Small intestine (tissue), 7 donors: ENCODE measurements at regions not wholly inside any gene's neighbourhood (a gene's known extent, or its start where the extent isn't known, plus 50 kb on each side); places are given as distances from the start of the nearest gene placed in this dataset.

Experiments used
- DNase-seq, 2 donors: peaks; one replicate each; pipeline versions ENCODE4 v3.0.0 to v3.0.0-alpha.2; 2013
- FAIRE-seq: peaks from 2 replicates; lab custom pipeline; 2012; peaks lifted over from hg19 to GRCh38; lab: Jason Lieb, UNC
- H3K27ac ChIP-seq, 3 donors: one replicate each; pipeline ENCODE4 v1.5.1; 2013; ENCODE audit warnings: low read length in 2 of 3, mild to moderate bottlenecking in 2 of 3, control low read depth in 1 of 3, inconsistent platforms in 1 of 3, low read depth in 1 of 3, moderate library complexity in 1 of 3
- H3K27me3 ChIP-seq, 3 donors: one replicate each; pipeline ENCODE4 v1.6.1; 2013; ENCODE audit warnings: low read length in 3 of 3, inconsistent platforms in 1 of 3; ENCODE audit not compliant: control insufficient read depth in 3 of 3, insufficient read depth in 3 of 3
- H3K36me3 ChIP-seq, 3 donors: one replicate each; pipeline ENCODE4 v1.6.1; 2013; ENCODE audit warnings: low read length in 3 of 3, inconsistent platforms in 1 of 3, low read depth in 1 of 3, mild to moderate bottlenecking in 1 of 3, moderate library complexity in 1 of 3; ENCODE audit not compliant: control insufficient read depth in 3 of 3, insufficient read depth in 2 of 3
- H3K4me1 ChIP-seq, 3 donors: one replicate each; pipeline ENCODE4 v1.6.1; 2013; ENCODE audit warnings: low read length in 2 of 3, inconsistent platforms in 1 of 3, low read depth in 1 of 3, mild to moderate bottlenecking in 1 of 3, moderate library complexity in 1 of 3; ENCODE audit not compliant: control insufficient read depth in 3 of 3, insufficient read depth in 2 of 3
- H3K4me3 ChIP-seq, 3 donors: one replicate each; pipeline ENCODE4 v1.5.1; 2013; ENCODE audit warnings: low read length in 3 of 3, control low read depth in 1 of 3, inconsistent platforms in 1 of 3, low read depth in 1 of 3, mild to moderate bottlenecking in 1 of 3, moderate library complexity in 1 of 3
- H3K9me3 ChIP-seq, 2 donors: one replicate each; pipeline ENCODE4 v1.6.1; 2013; ENCODE audit warnings: low read depth in 1 of 2, low read length in 1 of 2; ENCODE audit not compliant: control insufficient read depth in 2 of 2, insufficient read depth in 1 of 2
- WGBS, 3 donors: extraction: QIAGEN DNeasy Blood & Tissue Kit; methylation state at CpG; one replicate each; pipeline ENCODE4 v1.1.7; 2013; 5-methylcytosine and 5-hydroxymethylcytosine counted together
- donor health status: healthy with polysubstance abuse.
- donor health status: control.
- donor health status: control.
- donor health status: Bipolar disorder and iron deficiency.
- donor health status: healthy.

DNA sequence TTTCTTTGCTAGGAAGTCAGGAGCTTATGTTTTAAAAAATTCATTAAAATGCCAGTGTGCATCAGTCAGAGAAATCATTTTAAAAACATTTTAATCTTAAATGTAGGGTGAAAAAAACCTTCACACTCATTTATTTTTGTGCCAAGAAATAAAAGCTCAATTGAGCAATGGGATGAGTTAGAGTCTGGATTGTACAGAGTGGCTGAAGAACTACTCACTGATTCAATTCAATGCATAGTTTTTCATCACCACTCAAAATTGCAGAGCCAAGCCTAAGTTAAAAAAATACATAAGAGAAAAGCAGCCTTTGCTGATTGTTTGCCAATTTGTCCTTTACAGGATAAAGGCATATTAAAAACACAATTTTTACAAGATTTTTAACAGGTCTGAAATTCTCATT lies 168.2 kb upstream of the DMRTA1 start:
- DNase-seq = no peak
- Histone ChIP-seq H3K9me3 (no peaks in the 10 kb centered on the region), H3K4me3 (no peak overlapping the region), H3K36me3 (no peaks in the 10 kb centered on the region), H3K27me3 (peaks cover 0 to 1% (median 0%) of the 10 kb centered on the region in 3 donors), H3K4me1 (no peaks in the 10 kb centered on the region), H3K27ac (no peak overlapping the region)
- FAIRE-seq = no peak

DNA sequence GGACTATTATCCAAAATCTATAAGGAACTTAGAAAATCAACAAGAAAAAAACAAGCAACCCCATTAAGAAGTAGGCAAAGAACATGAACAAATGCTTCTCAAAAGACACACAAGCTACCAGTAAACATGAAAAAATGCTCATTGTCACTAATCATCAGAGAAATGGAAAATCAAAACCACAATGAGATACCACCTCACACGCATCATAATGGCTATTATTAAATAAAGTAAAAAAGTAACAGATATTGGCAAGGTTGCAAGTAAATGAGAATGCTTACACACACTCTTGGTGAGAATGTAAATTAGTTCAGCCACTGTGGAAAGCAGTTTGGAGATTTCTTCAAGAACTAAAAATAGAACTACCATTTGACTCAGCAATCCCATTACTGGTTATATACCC lies 167.0 kb upstream of the DMRTA1 start:
- peaks cover 0 to 1% (median 0%) of the 10 kb centered on the region in 3 donors for H3K27me3 ChIP-seq
- no peaks in the 10 kb centered on the region for H3K4me1 ChIP-seq
- no peak overlapping the region for H3K27ac ChIP-seq
- H3K9me3 ChIP-seq = no peaks in the 10 kb centered on the region
- FAIRE-seq = no peak
- no peak overlapping the region for H3K4me3 ChIP-seq
- DNase-seq = no peak
- WGBS, 3 donors = 79 to 89% (median 82%) methylated on average over 1 of the region's 1 CpG
- H3K36me3 ChIP-seq = no peaks in the 10 kb centered on the region

DNA sequence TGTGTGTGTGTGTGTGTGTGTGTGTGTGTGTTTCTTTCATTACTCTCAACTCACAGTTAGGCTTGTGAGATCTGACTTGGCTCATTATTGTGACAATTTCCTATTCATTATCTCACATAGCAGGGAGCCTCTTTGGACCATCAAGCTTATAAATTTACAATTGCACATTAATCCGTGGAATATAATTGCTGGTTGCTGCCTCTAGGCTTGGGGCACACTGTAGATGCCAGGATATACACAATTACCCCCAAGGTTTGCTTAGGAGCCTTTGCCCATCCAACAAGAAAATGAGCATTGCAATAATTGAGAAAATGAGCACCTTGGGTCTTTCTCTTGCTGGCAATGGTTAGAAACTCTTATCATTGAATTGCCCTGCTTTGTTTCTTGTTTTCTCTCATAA lies 161.6 kb upstream of the DMRTA1 start:
- FAIRE-seq = no peak
- H3K36me3 ChIP-seq = no peaks in the 10 kb centered on the region
- 46 to 64% (median 50%) methylated on average over 1 of the region's 1 CpG for WGBS, 3 donors

DNA sequence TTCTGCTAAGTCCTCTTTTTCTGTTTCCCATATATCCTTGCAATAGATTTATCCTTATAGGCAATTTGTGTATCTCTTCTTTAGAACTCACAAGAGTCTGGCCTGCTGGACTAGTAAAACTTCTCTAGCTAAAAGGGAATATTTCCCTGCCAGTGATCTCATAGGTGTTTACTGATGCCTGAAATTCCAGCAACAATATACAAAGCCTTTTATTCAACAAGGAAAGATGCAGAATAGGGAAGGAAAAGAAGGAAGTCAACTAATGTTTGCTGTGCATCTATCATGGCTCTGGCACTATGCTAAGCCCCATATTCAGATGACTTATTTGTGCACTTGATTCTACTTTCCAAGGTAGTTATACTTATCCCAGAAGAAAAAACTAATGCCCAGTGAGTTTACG lies 160.0 kb upstream of the DMRTA1 start:
- WGBS, 3 donors = 90 to 100% (median 94%) methylated on average over 1 of the region's 1 CpG
- Histone ChIP-seq H3K4me3 (no peak overlapping the region), H3K4me1 (no peaks in the 10 kb centered on the region), H3K27me3 (no peaks in the 10 kb centered on the region), H3K9me3 (no peaks in the 10 kb centered on the region), H3K36me3 (no peaks in the 10 kb centered on the region), H3K27ac (no peak overlapping the region)
- FAIRE-seq = no peak
- no peak for DNase-seq

More for the DNA sequence above, 161.6 kb upstream of the DMRTA1 start:
- DNase-seq = no peak
- Histone ChIP-seq H3K27me3 (no peaks in the 10 kb centered on the region), H3K4me3 (no peak overlapping the region), H3K9me3 (no peaks in the 10 kb centered on the region), H3K4me1 (no peaks in the 10 kb centered on the region), H3K27ac (no peak overlapping the region)

DNA sequence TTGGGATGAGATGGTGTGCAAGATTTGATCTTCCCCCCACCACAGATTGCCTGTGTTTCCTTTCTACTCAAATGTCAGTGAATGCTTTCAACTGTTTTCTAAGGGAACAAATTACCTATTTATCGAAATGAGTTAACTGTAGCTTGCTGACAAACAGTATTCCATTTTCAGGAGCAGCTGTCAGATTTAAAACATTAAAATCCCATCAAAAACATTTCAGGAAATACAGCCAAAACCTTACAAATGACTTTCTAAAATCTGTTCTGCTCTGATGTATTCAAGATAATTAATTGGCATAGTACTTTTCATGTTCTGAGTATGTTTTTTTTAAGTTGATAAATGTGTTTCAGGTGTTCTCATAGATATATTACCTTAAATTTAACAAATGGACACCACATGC lies 158.0 kb upstream of the DMRTA1 start:
- DNase-seq (no peak), FAIRE-seq (no peak)
- Histone ChIP-seq H3K4me1 (no peaks in the 10 kb centered on the region), H3K36me3 (no peaks in the 10 kb centered on the region), H3K4me3 (no peak overlapping the region), H3K9me3 (no peaks in the 10 kb centered on the region), H3K27me3 (no peaks in the 10 kb centered on the region), H3K27ac (no peak overlapping the region)
- 71 to 76% (median 72%) methylated on average over 1 of the region's 1 CpG for WGBS, 3 donors

DNA sequence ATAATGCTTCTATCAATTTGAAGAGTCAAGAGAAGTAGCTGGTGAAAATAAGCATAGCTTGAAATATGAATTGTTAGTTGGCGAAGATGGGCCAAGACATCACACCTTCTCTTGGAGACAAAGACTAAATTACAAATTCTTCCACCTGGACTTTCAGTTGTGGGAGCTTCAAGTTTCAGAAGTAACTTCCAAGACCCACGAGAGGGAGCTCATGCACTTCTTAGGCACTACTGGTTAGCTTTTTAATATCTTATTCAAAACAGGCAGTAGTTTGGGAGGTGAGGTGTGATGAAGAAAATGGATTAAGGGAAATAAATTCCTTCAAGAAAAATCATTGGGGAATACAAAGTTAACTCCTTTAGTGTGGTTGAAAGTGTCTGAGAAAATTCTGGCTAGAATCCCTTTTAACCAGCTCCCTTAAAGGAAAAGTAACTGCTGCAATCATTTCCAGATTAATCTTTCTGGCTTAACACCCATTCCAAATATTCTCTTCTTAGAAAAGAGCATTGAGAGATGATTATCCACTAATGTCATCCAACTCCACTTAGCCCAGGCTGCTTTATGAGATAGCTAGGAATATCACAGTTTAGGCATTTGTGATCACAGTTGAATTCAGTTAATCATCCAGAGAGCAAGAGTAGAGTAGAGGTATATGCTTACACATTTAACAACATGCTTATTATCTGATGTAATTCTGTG lies 139.5 kb upstream of the DMRTA1 start:
- 28 to 35% (median 33%) methylated on average over 2 of the region's 2 CpGs for WGBS, 3 donors
- DNase-seq (peak; percentile 10 to 25), FAIRE-seq (no peak)
- Histone ChIP-seq H3K27ac (no peak overlapping the region), H3K36me3 (no peaks in the 10 kb centered on the region), H3K4me3 (no peak overlapping the region), H3K9me3 (no peaks in the 10 kb centered on the region), H3K27me3 (peaks cover 0 to 1% (median 0%) of the 10 kb centered on the region in 3 donors), H3K4me1 (no peaks in the 10 kb centered on the region)

DNA sequence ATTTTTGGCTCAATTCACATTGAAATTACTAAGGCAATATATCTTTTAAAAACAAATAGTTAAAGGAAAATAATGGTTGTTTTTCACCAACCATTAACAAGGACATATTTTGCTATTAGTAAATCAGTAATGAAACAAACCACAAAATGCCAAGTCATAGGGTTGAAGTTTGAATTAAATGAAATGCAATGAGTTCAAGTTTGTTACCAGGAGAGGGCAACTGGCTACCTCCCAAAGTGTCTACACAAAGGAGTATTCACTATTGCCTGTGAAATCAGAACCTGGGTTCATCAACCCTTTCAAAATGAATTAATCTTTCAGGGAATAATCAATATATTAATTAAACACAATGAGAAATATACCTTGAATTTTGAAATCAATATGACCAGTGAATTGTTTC lies 138.4 kb upstream of the DMRTA1 start:
- Histone ChIP-seq H3K36me3 (no peaks in the 10 kb centered on the region), H3K27me3 (no peaks in the 10 kb centered on the region), H3K4me1 (no peaks in the 10 kb centered on the region), H3K9me3 (no peaks in the 10 kb centered on the region), H3K4me3 (no peak overlapping the region), H3K27ac (no peak overlapping the region)
- no peak for FAIRE-seq
- no peak for DNase-seq

DNA sequence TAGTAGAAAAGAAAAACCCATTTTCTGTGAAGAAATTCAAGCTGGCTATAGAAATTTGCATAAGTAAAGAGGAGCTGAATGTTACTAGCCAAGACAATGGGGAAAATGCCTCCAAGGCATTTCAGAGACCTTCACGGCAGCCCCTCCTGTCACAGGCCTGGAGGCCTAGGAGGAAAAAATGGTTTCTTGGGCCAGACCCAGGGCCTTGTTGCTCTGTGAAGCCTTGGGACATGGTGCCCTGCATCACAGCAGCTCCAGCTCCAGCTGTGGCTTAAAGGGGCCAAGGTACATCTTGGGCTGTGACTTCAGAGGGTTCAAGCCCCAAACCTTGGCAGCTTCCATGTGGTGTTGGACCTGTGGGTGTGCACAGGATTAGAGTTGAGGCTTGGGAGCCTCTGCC lies 130.0 kb upstream of the DMRTA1 start:
- Histone ChIP-seq H3K4me1 (no peaks in the 10 kb centered on the region), H3K9me3 (peaks cover 0 to 13% of the 10 kb centered on the region in 2 donors), H3K36me3 (no peaks in the 10 kb centered on the region), H3K4me3 (no peak overlapping the region), H3K27me3 (no peaks in the 10 kb centered on the region), H3K27ac (no peak overlapping the region)
- DNase-seq (no peak), FAIRE-seq (no peak)
- 80 to 89% (median 86%) methylated on average over 1 of the region's 1 CpG for WGBS, 3 donors

DNA sequence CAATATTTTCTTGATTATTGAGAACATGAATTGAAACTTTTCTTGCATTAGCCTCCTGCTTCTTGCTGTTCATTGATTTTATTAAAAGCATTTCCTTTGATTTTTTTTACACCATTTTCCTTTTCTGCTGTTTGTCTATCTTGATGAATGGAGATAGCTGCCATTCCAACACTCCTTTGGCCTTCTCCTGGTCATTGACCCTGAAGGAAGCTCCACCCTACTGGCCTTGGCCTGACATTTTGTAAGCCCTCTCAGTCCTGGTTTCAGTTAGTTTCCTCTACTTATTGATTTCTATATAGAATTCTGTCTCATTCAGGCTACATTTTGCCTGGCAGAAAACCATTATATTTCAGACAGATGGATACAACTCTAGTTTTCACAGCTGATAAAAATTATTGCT lies 115.1 kb upstream of the DMRTA1 start:
- Histone ChIP-seq H3K36me3 (no peaks in the 10 kb centered on the region), H3K4me1 (no peaks in the 10 kb centered on the region), H3K27ac (no peak overlapping the region), H3K9me3 (no peaks in the 10 kb centered on the region), H3K4me3 (no peak overlapping the region), H3K27me3 (no peaks in the 10 kb centered on the region)
- DNase-seq (no peak), FAIRE-seq (no peak)
